Left lung (tissue), 4 donors: ENCODE measurements at regions not wholly inside any gene's neighbourhood (a gene's known extent, or its start where the extent isn't known, plus 50 kb on each side); places are given as distances from the start of the nearest gene placed in this dataset.

ENCODE experiments used
- ATAC-seq: fragments of 200-7000 bp; cut with Tn5 transposase; one replicate; pipeline ENCODE4 v1.9.1; 2020; ENCODE audit warnings: moderate library complexity
- DNase-seq, 4 donors: peaks; one replicate each; pipeline ENCODE4 v3.0.0-alpha.2; 2013 to 2020
- H3K27ac ChIP-seq, 2 donors: fragments of 200-600 bp; sonication (generic) in 1 of 2; one replicate each; pipeline versions ENCODE4 v1.5.0 to v1.8.0; 2020 to 2021
- H3K27me3 ChIP-seq, 2 donors: fragments of 200-600 bp; sonication (generic) in 1 of 2; one replicate each; pipeline versions ENCODE4 v1.5.0 to v1.8.0; 2020 to 2021
- H3K36me3 ChIP-seq, 2 donors: fragments of 200-600 bp; sonication (generic) in 1 of 2; one replicate each; pipeline versions ENCODE4 v1.5.0 to v1.8.0; 2020 to 2021
- H3K4me1 ChIP-seq, 2 donors: fragments of 200-600 bp; one replicate each; pipeline ENCODE4 v1.8.0; 2021
- H3K4me3 ChIP-seq, 2 donors: fragments of 200-600 bp; sonication (generic) in 1 of 2; one replicate each; pipeline versions ENCODE4 v1.5.0 to v1.8.0; 2020 to 2021; ENCODE audit warnings: mild to moderate bottlenecking in 1 of 2
- H3K9me3 ChIP-seq, 2 donors: fragments of 200-600 bp; sonication (generic) in 1 of 2; one replicate each; pipeline versions ENCODE4 v1.5.0 to v1.8.0; 2020 to 2021
- CTCF ChIP-seq, 2 donors: fragments of 200-600 bp; sonication (generic) in 1 of 2; IDR thresholded peaks; one replicate each; pipeline versions ENCODE4 v1.5.0 to v1.8.0; 2021; ENCODE audit warnings: antibody characterized with exemption in 2 of 2
- intact Hi-C, 2 donors: fragments of 100-400 bp; cut with DNase I; formaldehyde crosslinking; loops; one replicate each; pipeline versions ENCODE4 v1.11.2 to v1.14.2; 2022
- donor health status: DM: no; HTN: yes; CAD: no.
- donor health status: DM: no; HTN: no; CAD: no.

- no peak for ATAC-seq
- peaks cover 0 to 4% of the 10 kb centered on the region in 2 donors for H3K9me3 ChIP-seq
- no peaks in the 10 kb centered on the region for H3K4me1 ChIP-seq
- intact Hi-C loops = no loop called here
- H3K36me3 ChIP-seq = no peaks in the 10 kb centered on the region
- H3K4me3 ChIP-seq = no peak overlapping the region
- no peak overlapping the region for H3K27ac ChIP-seq
- no peak for DNase-seq
- no peaks in the 10 kb centered on the region for H3K27me3 ChIP-seq
- no peak for TF ChIP-seq CTCF (IDR thresholded peaks at IDR 0.05)
Observed at GRCh38 chr5:88370824-88371223, 102.2 kb upstream of the TMEM161B start.

GRCh38 chr5:88368201-88368600 is 99.6 kb upstream of the TMEM161B start:
- DNase-seq = no peak
- no peak overlapping the region for H3K27ac ChIP-seq
- no peak for TF ChIP-seq CTCF (IDR thresholded peaks at IDR 0.05)
- no peaks in the 10 kb centered on the region for H3K36me3 ChIP-seq
- no peaks in the 10 kb centered on the region for H3K27me3 ChIP-seq
- no peaks in the 10 kb centered on the region for H3K9me3 ChIP-seq
- no peak overlapping the region for H3K4me3 ChIP-seq
- no peaks in the 10 kb centered on the region for H3K4me1 ChIP-seq
- no peak for ATAC-seq
- intact Hi-C loops = no loop called here

- no peak for ATAC-seq
- intact Hi-C loops = no loop called here
- H3K27ac ChIP-seq = no peak overlapping the region
- no peaks in the 10 kb centered on the region for H3K4me1 ChIP-seq
- H3K36me3 ChIP-seq = no peaks in the 10 kb centered on the region
- no peak for TF ChIP-seq CTCF (IDR thresholded peaks at IDR 0.05)
- no peak for DNase-seq
- H3K9me3 ChIP-seq = no peaks in the 10 kb centered on the region
- no peak overlapping the region for H3K4me3 ChIP-seq
- H3K27me3 ChIP-seq = no peaks in the 10 kb centered on the region
Observed at GRCh38 chr5:88364991-88365390, 96.3 kb upstream of the TMEM161B start.

- H3K27ac ChIP-seq = no peak overlapping the region
- no peaks in the 10 kb centered on the region for H3K27me3 ChIP-seq
- no peak overlapping the region for H3K4me3 ChIP-seq
- peaks cover 0 to 17% of the 10 kb centered on the region in 2 donors for H3K9me3 ChIP-seq
- DNase-seq (no peak), ATAC-seq (no peak)
- no peaks in the 10 kb centered on the region for H3K36me3 ChIP-seq
- intact Hi-C loops = no loop called here
- no peak for TF ChIP-seq CTCF (IDR thresholded peaks at IDR 0.05)
- no peaks in the 10 kb centered on the region for H3K4me1 ChIP-seq
Observed at GRCh38 chr5:88355490-88356050, 86.9 kb upstream of the TMEM161B start.

- no peak for ATAC-seq
- no peak for DNase-seq
- intact Hi-C loops = no loop called here
- no peaks in the 10 kb centered on the region for H3K9me3 ChIP-seq
- H3K4me1 ChIP-seq = no peaks in the 10 kb centered on the region
- H3K27me3 ChIP-seq = no peaks in the 10 kb centered on the region
- TF ChIP-seq CTCF (IDR thresholded peaks at IDR 0.05) = no peak
- no peak overlapping the region for H3K27ac ChIP-seq
- no peak overlapping the region for H3K4me3 ChIP-seq
- no peaks in the 10 kb centered on the region for H3K36me3 ChIP-seq
Observed at GRCh38 chr5:88325868-88326267, 57.2 kb upstream of the TMEM161B start.
